HepG2 (cell line): ENCODE measurements at regions not wholly inside any gene's neighbourhood (a gene's known extent, or its start where the extent isn't known, plus 50 kb on each side); places are given as distances from the start of the nearest gene placed in this dataset.

Experiments
- ATAC-seq: fragments of 200-7000 bp; cut with Tn5 transposase; 3 replicates; pipeline ENCODE4 v1.9.1; 2020; ENCODE audit warnings: mild to moderate bottlenecking, moderate library complexity
- BruUV-seq: library from RNA; stranded (reverse); fragments of 400-500 nt; replicated peaks from 2 replicates; lab custom pipeline; 2021; lab: Mats Ljungman, UMichigan
- CTCF ChIA-PET: fragments of 300-600 bp; formaldehyde crosslinking; extraction: SDS; loops from one replicate; lab custom pipeline; 2021; ENCODE audit warnings: low total read pairs, inconsistent platforms, low intra/inter-chr PET ratio; lab: Yijun Ruan, JAX
- POLR2A ChIA-PET: fragments of 350-600 bp; sonication (Branson Sonifier 250); formaldehyde crosslinking; loops from one replicate; lab custom pipeline; 2020; ENCODE audit warnings: antibody characterized with exemption, inconsistent platforms; lab: Yijun Ruan, JAX
- DNase-seq: peaks from one replicate; pipeline ENCODE4 v3.0.0-alpha.2; 2015; ENCODE audit warnings: low spot score
- FAIRE-seq: peaks from 3 replicates; lab custom pipeline; 2011; peaks lifted over from hg19 to GRCh38; lab: Jason Lieb, UNC
- H2AFZ ChIP-seq: one replicate; pipeline ENCODE4 v1.6.1; 2011; ENCODE audit warnings: low read length, inconsistent platforms
- H3K27ac ChIP-seq: fragments of 300-600 bp; 3 replicates; pipeline ENCODE4 v1.8.0; 2011; ENCODE audit warnings: mixed run types, mild to moderate bottlenecking, mixed read lengths, low read length, inconsistent platforms; ENCODE audit not compliant: insufficient read depth; ENCODE audit errors: extremely low read length
- H3K27me3 ChIP-seq, 2 experiments: fragments of 200-600 bp in 1 of 2; 2 replicates in 1 of 2; 3 replicates in 1 of 2; pipeline versions ENCODE4 v1.6.0 to v1.8.0; 2011; ENCODE audit warnings: low read length in 2 of 2, mild to moderate bottlenecking in 2 of 2, moderate library complexity in 2 of 2, inconsistent platforms in 1 of 2; ENCODE audit not compliant: insufficient read depth in 2 of 2, control insufficient read depth in 1 of 2
- H3K36me3 ChIP-seq, 2 experiments: fragments of 200-600 bp in 1 of 2; replicated peaks in 1 of 2; 2 replicates in 1 of 2; 3 replicates in 1 of 2; pipeline versions ENCODE4 v1.5.1 to v1.8.0; 2011; ENCODE audit warnings: low read length in 2 of 2, inconsistent platforms in 1 of 2; ENCODE audit not compliant: insufficient read depth in 2 of 2, control insufficient read depth in 1 of 2
- H3K4me1 ChIP-seq: 2 replicates; pipeline ENCODE4 v1.5.1; 2012; ENCODE audit warnings: low read length, inconsistent platforms; ENCODE audit not compliant: insufficient read depth
- H3K4me2 ChIP-seq: 2 replicates; pipeline ENCODE4 v1.6.0; 2011; ENCODE audit warnings: low read depth, low read length, inconsistent platforms
- H3K4me3 ChIP-seq, 3 experiments: fragments of 200-600 bp in 1 of 3; sonication (generic), shearing (Covaris generic) in 1 of 3; replicated peaks in 1 of 3; 2 replicates each; pipeline ENCODE4 v1.5.1; 2011 to 2016; ENCODE audit warnings: low read length in 3 of 3, inconsistent platforms in 2 of 3, low read depth in 2 of 3, mild to moderate bottlenecking in 2 of 3, control low read depth in 1 of 3, mixed read lengths in 1 of 3; ENCODE audit not compliant: insufficient read depth in 1 of 3
- H3K79me2 ChIP-seq: one replicate; pipeline ENCODE4 v1.6.1; 2011; ENCODE audit warnings: low read length, inconsistent platforms; ENCODE audit not compliant: insufficient read depth
- H3K9ac ChIP-seq: 2 replicates; pipeline ENCODE4 v1.6.0; 2011; ENCODE audit warnings: mild to moderate bottlenecking, low read depth, low read length, inconsistent platforms; ENCODE audit not compliant: insufficient read depth
- H3K9me3 ChIP-seq: 2 replicates; pipeline ENCODE4 v1.5.1; 2012; ENCODE audit warnings: mild to moderate bottlenecking, low read length
- H4K20me1 ChIP-seq: 2 replicates; pipeline ENCODE4 v1.6.0; 2011; ENCODE audit warnings: inconsistent platforms, mild to moderate bottlenecking, low read length, moderate library complexity; ENCODE audit not compliant: insufficient read depth
- BCL6 ChIP-seq: IDR thresholded peaks from 2 replicates; pipeline ENCODE4 v1.6.1; 2016; ENCODE audit warnings: missing genetic modification reagents, missing compliant biosample characterization
- FOXK1 ChIP-seq: sonication (generic); formaldehyde crosslinking; IDR thresholded peaks from 2 replicates; pipeline ENCODE4 v1.4.0; 2020; ENCODE audit warnings: low read depth, missing genetic modification reagents, borderline replicate concordance
- JUNB ChIP-seq: sonication (generic); formaldehyde crosslinking; IDR thresholded peaks from 2 replicates; pipeline ENCODE4 v1.8.0; 2022; ENCODE audit warnings: missing genetic modification reagents, mild to moderate bottlenecking, borderline replicate concordance
- MTF2 ChIP-seq: sonication (generic); formaldehyde crosslinking; IDR thresholded peaks from 2 replicates; pipeline ENCODE4 v1.5.0; 2020; ENCODE audit warnings: missing genetic modification reagents, borderline replicate concordance
- NCOR1 ChIP-seq: fragments of 200-600 bp; sonication (generic); IDR thresholded peaks from 2 replicates; pipeline ENCODE4 v1.7.0; 2017; ENCODE audit warnings: antibody characterized with exemption, low read length, borderline replicate concordance
- RARG ChIP-seq: sonication (generic); formaldehyde crosslinking; IDR thresholded peaks from 2 replicates; pipeline ENCODE4 v1.4.0; 2020; ENCODE audit warnings: low read depth, mild to moderate bottlenecking, missing genetic modification reagents
- RBM39 ChIP-seq: fragments of 200-400 bp; formaldehyde crosslinking; IDR thresholded peaks from one replicate; pipeline ENCODE4 v1.6.1; 2018; ENCODE audit warnings: antibody characterized with exemption, mild to moderate bottlenecking, low read depth, low read length; ENCODE audit not compliant: poor library complexity, severe bottlenecking
- SMARCC2 ChIP-seq: fragments of 450-650 bp; IDR thresholded peaks from 2 replicates; pipeline ENCODE4 v1.6.1; 2017; ENCODE audit warnings: antibody characterized with exemption, mild to moderate bottlenecking
- ZBTB42 ChIP-seq: sonication (generic); formaldehyde crosslinking; IDR thresholded peaks from 2 replicates; pipeline ENCODE4 v1.5.0; 2020; ENCODE audit warnings: mild to moderate bottlenecking, missing genetic modification reagents
- ZNF331 ChIP-seq: sonication (generic); formaldehyde crosslinking; IDR thresholded peaks from 2 replicates; pipeline ENCODE4 v1.4.0; 2020; ENCODE audit warnings: missing genetic modification reagents
- ZNF556 ChIP-seq: sonication (generic); formaldehyde crosslinking; IDR thresholded peaks from 2 replicates; pipeline ENCODE4 v1.4.0; 2020; ENCODE audit warnings: mild to moderate bottlenecking, missing genetic modification reagents, borderline replicate concordance
- ZNF766 ChIP-seq: sonication (generic); formaldehyde crosslinking; IDR thresholded peaks from 2 replicates; pipeline ENCODE4 v1.5.0; 2020; ENCODE audit warnings: missing genetic modification reagents, borderline replicate concordance
- ZNF777 ChIP-seq: sonication (generic); formaldehyde crosslinking; IDR thresholded peaks from 2 replicates; pipeline ENCODE4 v1.4.0; 2020; ENCODE audit warnings: missing genetic modification reagents
- WGBS: methylation state at CpG from one replicate; pipeline ENCODE4 v1.1.6; 2017; ENCODE audit warnings: low lambda C conversion rate; 5-methylcytosine and 5-hydroxymethylcytosine counted together
- in situ Hi-C: cut with HindIII; loops from 2 replicates; pipeline ENCODE4 v1.10.0; 2017; ENCODE audit warnings: low pct_unique_long_range_greater_than_20kb; ENCODE audit not compliant: extremely low pct_ligation_motif_present
- intact Hi-C: fragments of 100-400 bp; cut with micrococcal nuclease; formaldehyde crosslinking; loops from one replicate; pipeline ENCODE4 v1.10.0; 2022; ENCODE audit not compliant: unreplicated experiment

GRCh38 chr4:85142451-85142850, 176.0 kb upstream of the WDFY3 start:
- Histone ChIP-seq H3K27ac (no peak overlapping the region), H3K4me2 (no peak overlapping the region), H3K27me3 (no peaks in the 10 kb centered on the region; a peak in 1 of 5 replicates), H3K79me2 (no peaks in the 10 kb centered on the region), H4K20me1 (no peaks in the 10 kb centered on the region), H3K9me3 (no peaks in the 10 kb centered on the region), H3K9ac (no peak overlapping the region), H2AFZ (no peak overlapping the region), H3K4me1 (no peaks in the 10 kb centered on the region), H3K36me3 (no peaks in the 10 kb centered on the region)
- WGBS: 3% methylated on average over 2 of the region's 2 CpGs
- no TSS peak for BruUV-seq
- no peak for ATAC-seq
- FAIRE-seq: no peak
- no peak for DNase-seq
- in situ Hi-C loops: loop anchor here (10.0 to 25.0 kb wide), 2 partner anchors 232 to 595 kb away; no protein-coding TSS in a partner anchor
- ChIA-PET CTCF (no interaction called here), POLR2A (no interaction called here)
- intact Hi-C loops: no loop called here
- TF ChIP-seq JUNB (CRISPR knock-in tag) (no peak), SMARCC2 (no peak), ZNF766 (no peak), ZNF777 (CRISPR knock-in tag) (no peak), ZNF556 (no peak), ZBTB42 (CRISPR knock-in tag) (no peak), ZNF331 (CRISPR knock-in tag) (no peak), FOXK1 (CRISPR knock-in tag) (no peak), MTF2 (CRISPR knock-in tag) (no peak), RARG (CRISPR knock-in tag) (no peak), NCOR1 (no peak), RBM39 (no peak), BCL6 (CRISPR knock-in tag) (no peak)
- TF ChIP-seq, all 625 proteins: peak for 0
- H3K4me3 ChIP-seq: no peak overlapping the region
